Endothelial cell of umbilical vein (primary cell): ENCODE measurements at regions not wholly inside any gene's neighbourhood (a gene's known extent, or its start where the extent isn't known, plus 50 kb on each side); places are given as distances from the start of the nearest gene placed in this dataset.

Experiments
- BruUV-seq: library from RNA; stranded (reverse); fragments of 400-500 nt; replicated peaks from 2 replicates; lab custom pipeline; 2021; lab: Mats Ljungman, UMichigan
- CTCF ChIA-PET: fragments of 300-600, 350-600 bp; sonication (Branson Sonifier 250); formaldehyde crosslinking; loops from one replicate; lab custom pipeline; 2021; ENCODE audit warnings: antibody characterized with exemption, inconsistent platforms; lab: Charles Lee
- POLR2A ChIA-PET: fragments of 300-600, 350-600 bp; sonication (Branson Sonifier 250); formaldehyde crosslinking; loops from one replicate; lab custom pipeline; 2021; ENCODE audit warnings: antibody characterized with exemption, inconsistent platforms; lab: Charles Lee
- DNase-seq: peaks from one replicate; pipeline ENCODE4 v3.0.0-alpha.2; 2011; ENCODE audit warnings: low read depth, low spot score
- FAIRE-seq: peaks from 2 replicates; lab custom pipeline; 2011; peaks lifted over from hg19 to GRCh38; lab: Jason Lieb, UNC
- H2AFZ ChIP-seq: 2 replicates; pipeline ENCODE4 v1.6.0; 2012; ENCODE audit warnings: low read depth, low read length, control low read depth, inconsistent platforms
- H3K27ac ChIP-seq: 2 replicates; pipeline ENCODE4 v1.5.1; 2011; ENCODE audit warnings: low read depth, mild to moderate bottlenecking, control low read depth, low read length, moderate library complexity; ENCODE audit not compliant: insufficient read depth
- H3K27me3 ChIP-seq, 2 experiments: 2 replicates each; pipeline versions ENCODE4 v1.6.0 to v1.6.1; 2011; ENCODE audit warnings: low read length in 2 of 2, mixed read lengths in 1 of 2; ENCODE audit not compliant: control insufficient read depth in 2 of 2, insufficient read depth in 2 of 2
- H3K36me3 ChIP-seq, 2 experiments: 2 replicates in 1 of 2; 3 replicates in 1 of 2; pipeline ENCODE4 v1.5.1; 2011; ENCODE audit warnings: low read length in 2 of 2, mild to moderate bottlenecking in 1 of 2, moderate library complexity in 1 of 2; ENCODE audit not compliant: control insufficient read depth in 2 of 2, insufficient read depth in 2 of 2; ENCODE audit errors: extremely low read depth in 1 of 2
- H3K4me1 ChIP-seq: 3 replicates; pipeline ENCODE4 v1.5.1; 2011; ENCODE audit warnings: mild to moderate bottlenecking, low read length; ENCODE audit not compliant: control insufficient read depth, insufficient read depth; ENCODE audit errors: extremely low read depth
- H3K4me2 ChIP-seq: 2 replicates; pipeline ENCODE4 v1.6.1; 2011; ENCODE audit warnings: low read length, control low read depth, mixed read lengths; ENCODE audit not compliant: insufficient read depth
- H3K4me3 ChIP-seq, 3 experiments: fragments of 200-600 bp in 1 of 3; sonication (generic), shearing (Covaris generic) in 1 of 3; replicated peaks in 1 of 3; 2 replicates each; pipeline ENCODE4 v1.5.1; 2011 to 2016; ENCODE audit warnings: control low read depth in 3 of 3, low read length in 3 of 3, mild to moderate bottlenecking in 2 of 3, inconsistent platforms in 1 of 3, low read depth in 1 of 3, moderate library complexity in 1 of 3; ENCODE audit not compliant: insufficient read depth in 1 of 3
- H3K79me2 ChIP-seq: 2 replicates; pipeline ENCODE4 v1.6.0; 2012; ENCODE audit warnings: low read length, inconsistent platforms; ENCODE audit not compliant: control insufficient read depth, insufficient read depth
- H3K9ac ChIP-seq: replicated peaks from 2 replicates; pipeline ENCODE3; 2011; ENCODE audit warnings: low read length, control low read depth; ENCODE audit not compliant: insufficient read depth; ENCODE audit errors: extremely low read depth
- H3K9me1 ChIP-seq: replicated peaks from 3 replicates; pipeline ENCODE4 v1.6.0; 2011; ENCODE audit warnings: mild to moderate bottlenecking, low read length; ENCODE audit not compliant: control insufficient read depth, insufficient read depth; ENCODE audit errors: extremely low read depth
- H3K9me3 ChIP-seq: replicated peaks from 2 replicates; pipeline ENCODE4 v1.5.1; 2012; ENCODE audit warnings: low read length, inconsistent platforms; ENCODE audit not compliant: control insufficient read depth, insufficient read depth
- H4K20me1 ChIP-seq: replicated peaks from 2 replicates; pipeline ENCODE3; 2011; ENCODE audit warnings: mild to moderate bottlenecking, low read length; ENCODE audit not compliant: control insufficient read depth, insufficient read depth; ENCODE audit errors: extremely low read depth
- EZH2 ChIP-seq: IDR thresholded peaks from 2 replicates; pipeline ENCODE4 v1.6.1; 2012; ENCODE audit warnings: borderline replicate concordance, low read depth, mild to moderate bottlenecking, moderate library complexity, low read length, inconsistent platforms; ENCODE audit not compliant: severe bottlenecking
- FOS ChIP-seq: IDR thresholded peaks from 2 replicates; pipeline ENCODE4 v1.6.1; 2011; ENCODE audit warnings: mild to moderate bottlenecking, low read length, moderate library complexity, borderline replicate concordance; ENCODE audit not compliant: insufficient read depth
- GATA2 ChIP-seq: IDR thresholded peaks from 2 replicates; pipeline ENCODE4 v1.7.0; 2011; ENCODE audit warnings: low read depth, mild to moderate bottlenecking, moderate library complexity, mixed read lengths, low read length; ENCODE audit not compliant: insufficient read length, insufficient read depth
- JUN ChIP-seq: IDR thresholded peaks from 2 replicates; pipeline ENCODE4 v1.6.1; 2011; ENCODE audit warnings: borderline replicate concordance, low read depth; ENCODE audit not compliant: insufficient read length, insufficient read depth
- MYC ChIP-seq: IDR thresholded peaks from one replicate; pipeline ENCODE4 v1.6.1; 2011; ENCODE audit warnings: mild to moderate bottlenecking, low read depth, low read length
- POLR2A ChIP-seq: IDR thresholded peaks from 2 replicates; pipeline ENCODE4 v1.6.1; 2012; ENCODE audit warnings: low read depth, mild to moderate bottlenecking, control low read depth, low read length
- POLR2AphosphoS5 ChIP-seq: IDR thresholded peaks from 2 replicates; pipeline ENCODE4 v1.6.1; 2012; ENCODE audit warnings: low read depth, mild to moderate bottlenecking, control low read depth, low read length, moderate library complexity; ENCODE audit not compliant: insufficient read depth
- dilution Hi-C: fragments of 300-500 bp; cut with MboI; formaldehyde crosslinking; loops from one replicate; pipeline ENCODE4 v1.15.0; 2019; ENCODE audit warnings: low sequenced_read_pairs; ENCODE audit not compliant: extremely low pct_ligation_motif_present
- intact Hi-C: fragments of 100-400 bp; cut with micrococcal nuclease; formaldehyde crosslinking; loops from one replicate; pipeline ENCODE4 v1.10.0; 2022
- TF ChIP-seq, protein P1 (sequence below), 2 donors: IDR thresholded peaks; 1 replicate in 1 of 2; 2 replicates in 1 of 2; pipeline ENCODE4 v1.5.1; 2011; ENCODE audit warnings: low read length in 2 of 2, mild to moderate bottlenecking in 2 of 2, moderate library complexity in 2 of 2, control low read depth in 1 of 2, inconsistent platforms in 1 of 2, low read depth in 1 of 2; ENCODE audit not compliant: insufficient read depth in 1 of 2; ENCODE audit errors: extremely low read depth in 1 of 2
- TF ChIP-seq, protein P2 (sequence below): IDR thresholded peaks from 2 replicates; pipeline ENCODE4 v1.6.1; 2011; ENCODE audit not compliant: insufficient read depth, insufficient read length

DNA sequence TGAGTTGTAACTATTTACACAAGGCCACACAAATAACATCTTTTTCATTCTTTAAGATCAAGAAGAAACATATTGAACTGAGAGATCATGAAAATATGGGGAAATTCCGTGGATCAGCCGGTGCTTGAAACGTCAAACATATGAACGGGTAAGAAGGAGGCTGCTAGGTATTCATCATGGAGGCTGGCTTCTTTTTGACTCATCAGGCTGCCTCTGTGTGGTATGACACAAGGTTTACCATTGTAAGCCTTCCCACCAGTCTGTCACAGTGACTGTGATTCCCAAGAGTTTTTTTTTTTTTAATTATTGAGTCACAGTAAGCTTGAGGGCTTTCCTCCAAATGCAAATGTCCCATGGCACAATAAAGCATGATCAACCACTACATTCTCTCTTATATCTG is 506.9 kb downstream of the BCL11A start:
- FAIRE-seq (no peak), DNase-seq (no peak)
- Histone ChIP-seq H3K9ac (no peak overlapping the region), H3K36me3 (no peaks in the 10 kb centered on the region), H3K9me3 (peaks cover 2% of the 10 kb centered on the region), H3K4me1 (no peaks in the 10 kb centered on the region), H4K20me1 (no peaks in the 10 kb centered on the region), H3K27ac (no peak overlapping the region), H3K79me2 (no peaks in the 10 kb centered on the region), H2AFZ (no peak overlapping the region), H3K9me1 (no peaks in the 10 kb centered on the region), H3K4me3 (no peak overlapping the region), H3K4me2 (no peak overlapping the region), H3K27me3 (no peaks in the 10 kb centered on the region)
- CTCF ChIA-PET = no interaction called here
- intact Hi-C loops (no loop called here), dilution Hi-C loops (no loop called here)
- TF ChIP-seq, protein P1, sequence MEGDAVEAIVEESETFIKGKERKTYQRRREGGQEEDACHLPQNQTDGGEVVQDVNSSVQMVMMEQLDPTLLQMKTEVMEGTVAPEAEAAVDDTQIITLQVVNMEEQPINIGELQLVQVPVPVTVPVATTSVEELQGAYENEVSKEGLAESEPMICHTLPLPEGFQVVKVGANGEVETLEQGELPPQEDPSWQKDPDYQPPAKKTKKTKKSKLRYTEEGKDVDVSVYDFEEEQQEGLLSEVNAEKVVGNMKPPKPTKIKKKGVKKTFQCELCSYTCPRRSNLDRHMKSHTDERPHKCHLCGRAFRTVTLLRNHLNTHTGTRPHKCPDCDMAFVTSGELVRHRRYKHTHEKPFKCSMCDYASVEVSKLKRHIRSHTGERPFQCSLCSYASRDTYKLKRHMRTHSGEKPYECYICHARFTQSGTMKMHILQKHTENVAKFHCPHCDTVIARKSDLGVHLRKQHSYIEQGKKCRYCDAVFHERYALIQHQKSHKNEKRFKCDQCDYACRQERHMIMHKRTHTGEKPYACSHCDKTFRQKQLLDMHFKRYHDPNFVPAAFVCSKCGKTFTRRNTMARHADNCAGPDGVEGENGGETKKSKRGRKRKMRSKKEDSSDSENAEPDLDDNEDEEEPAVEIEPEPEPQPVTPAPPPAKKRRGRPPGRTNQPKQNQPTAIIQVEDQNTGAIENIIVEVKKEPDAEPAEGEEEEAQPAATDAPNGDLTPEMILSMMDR (IDR thresholded peaks at IDR 0.05; ENCODE audit: extremely low read depth in 1 of 2, insufficient read depth in 1 of 2, low read depth in 1 of 2, low read length in 2 of 2) = no peak
- TF ChIP-seq FOS (no peak), POLR2AphosphoS5 (no peak), MYC (no peak), GATA2 (no peak), EZH2 (no peak), JUN (no peak), POLR2A (no peak)
- TF ChIP-seq, protein P2, sequence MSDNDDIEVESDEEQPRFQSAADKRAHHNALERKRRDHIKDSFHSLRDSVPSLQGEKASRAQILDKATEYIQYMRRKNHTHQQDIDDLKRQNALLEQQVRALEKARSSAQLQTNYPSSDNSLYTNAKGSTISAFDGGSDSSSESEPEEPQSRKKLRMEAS = no peak
- no TSS peak for BruUV-seq
- POLR2A ChIA-PET = no interaction called here
